ENCODE measurements at regions not wholly inside any gene's neighbourhood (a gene's known extent, or its start where the extent isn't known, plus 50 kb on each side); places are given as distances from the start of the nearest gene placed in this dataset.
A peak's percentile ranks its signal among the peaks of the same experiment; 100 is the strongest.

DNA sequence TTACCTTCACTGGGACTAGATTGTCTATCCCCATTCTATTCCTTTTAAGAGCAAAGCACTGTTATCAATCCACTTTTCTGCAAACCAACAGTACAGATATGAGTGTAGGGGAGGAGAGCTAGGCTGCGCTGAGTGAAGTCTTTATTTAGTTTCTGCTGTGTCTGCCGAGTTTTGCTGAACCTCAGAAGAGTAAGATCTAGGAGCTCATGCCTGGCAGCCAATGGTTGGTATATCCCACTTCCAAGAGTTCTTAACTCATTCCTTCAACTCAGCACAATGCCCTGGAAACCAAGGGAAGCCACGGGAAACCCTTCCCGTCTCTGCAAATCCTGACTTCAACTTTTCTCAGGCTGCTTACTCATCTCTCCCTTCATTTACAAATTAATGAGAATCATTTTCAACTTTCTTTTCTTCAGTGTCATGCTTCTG is 58.0 kb upstream of the JAK2 start:
- DNase-seq (ENCODE audit: low spot score) = peak; percentile 22
- TF ChIP-seq, protein P1, sequence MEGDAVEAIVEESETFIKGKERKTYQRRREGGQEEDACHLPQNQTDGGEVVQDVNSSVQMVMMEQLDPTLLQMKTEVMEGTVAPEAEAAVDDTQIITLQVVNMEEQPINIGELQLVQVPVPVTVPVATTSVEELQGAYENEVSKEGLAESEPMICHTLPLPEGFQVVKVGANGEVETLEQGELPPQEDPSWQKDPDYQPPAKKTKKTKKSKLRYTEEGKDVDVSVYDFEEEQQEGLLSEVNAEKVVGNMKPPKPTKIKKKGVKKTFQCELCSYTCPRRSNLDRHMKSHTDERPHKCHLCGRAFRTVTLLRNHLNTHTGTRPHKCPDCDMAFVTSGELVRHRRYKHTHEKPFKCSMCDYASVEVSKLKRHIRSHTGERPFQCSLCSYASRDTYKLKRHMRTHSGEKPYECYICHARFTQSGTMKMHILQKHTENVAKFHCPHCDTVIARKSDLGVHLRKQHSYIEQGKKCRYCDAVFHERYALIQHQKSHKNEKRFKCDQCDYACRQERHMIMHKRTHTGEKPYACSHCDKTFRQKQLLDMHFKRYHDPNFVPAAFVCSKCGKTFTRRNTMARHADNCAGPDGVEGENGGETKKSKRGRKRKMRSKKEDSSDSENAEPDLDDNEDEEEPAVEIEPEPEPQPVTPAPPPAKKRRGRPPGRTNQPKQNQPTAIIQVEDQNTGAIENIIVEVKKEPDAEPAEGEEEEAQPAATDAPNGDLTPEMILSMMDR (IDR thresholded peaks at IDR 0.05; ENCODE audit: borderline replicate concordance, control extremely low read depth, extremely low read depth, insufficient read depth, missing control alignments) = no peak
- in situ Hi-C loops (cut with MboI; ENCODE audit: low sequenced_read_pairs, unreplicated experiment) = no loop called here

- TF ChIP-seq, protein P1 (IDR thresholded peaks at IDR 0.05; ENCODE audit: borderline replicate concordance, control extremely low read depth, extremely low read depth, insufficient read depth, missing control alignments) = no peak
- DNase-seq (ENCODE audit: low spot score) = no peak
- in situ Hi-C loops (cut with MboI; ENCODE audit: low sequenced_read_pairs, unreplicated experiment) = no loop called here
Observed at GRCh38 chr9:4927701-4928100, 57.4 kb upstream of the JAK2 start.

- TF ChIP-seq, protein P1 (IDR thresholded peaks at IDR 0.05; ENCODE audit: borderline replicate concordance, control extremely low read depth, extremely low read depth, insufficient read depth, missing control alignments) = no peak
- DNase-seq (ENCODE audit: low spot score) = no peak
- in situ Hi-C loops (cut with MboI; ENCODE audit: low sequenced_read_pairs, unreplicated experiment) = no loop called here
Observed at GRCh38 chr9:4929917-4930316, 55.2 kb upstream of the JAK2 start.

DNA sequence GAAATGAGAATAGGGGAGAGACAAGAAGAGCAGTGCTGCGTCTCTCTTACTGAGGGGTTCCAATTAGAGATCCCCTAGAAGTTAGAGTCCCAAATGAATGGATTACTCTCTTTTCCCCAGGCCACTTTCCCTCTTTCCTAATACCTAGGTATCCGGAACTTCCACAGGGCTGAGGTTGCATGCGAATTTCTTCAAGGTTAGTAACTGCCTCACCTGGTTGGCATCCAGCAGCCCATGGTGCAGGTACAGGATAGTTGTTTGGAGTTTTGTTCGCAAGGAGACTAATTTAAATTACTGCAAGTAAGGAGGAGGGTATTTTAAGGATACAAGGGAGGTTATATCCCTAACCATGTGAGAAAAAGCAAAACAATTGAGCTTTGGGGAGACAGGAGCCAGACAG is 52.4 kb upstream of the JAK2 start:
- TF ChIP-seq, protein P1 (IDR thresholded peaks at IDR 0.05; ENCODE audit: borderline replicate concordance, control extremely low read depth, extremely low read depth, insufficient read depth, missing control alignments) = no peak
- in situ Hi-C loops (cut with MboI; ENCODE audit: low sequenced_read_pairs, unreplicated experiment) = no loop called here
- DNase-seq (ENCODE audit: low spot score) = no peak

GRCh38 chr9:4933177-4933576 is 51.9 kb upstream of the JAK2 start:
- in situ Hi-C loops (cut with MboI; ENCODE audit: low sequenced_read_pairs, unreplicated experiment) = no loop called here
- no peak for DNase-seq (ENCODE audit: low spot score)
- TF ChIP-seq, protein P1 (IDR thresholded peaks at IDR 0.05; ENCODE audit: borderline replicate concordance, control extremely low read depth, extremely low read depth, insufficient read depth, missing control alignments) = no peak

GRCh38 chr9:4933861-4934260 is 51.2 kb upstream of the JAK2 start:
- TF ChIP-seq, protein P1 (IDR thresholded peaks at IDR 0.05; ENCODE audit: borderline replicate concordance, control extremely low read depth, extremely low read depth, insufficient read depth, missing control alignments) = no peak
- DNase-seq (ENCODE audit: low spot score) = no peak
- in situ Hi-C loops (cut with MboI; ENCODE audit: low sequenced_read_pairs, unreplicated experiment) = no loop called here
